GM12873 (cell line): ENCODE measurements at regions not wholly inside any gene's neighbourhood (a gene's known extent, or its start where the extent isn't known, plus 50 kb on each side); places are given as distances from the start of the nearest gene placed in this dataset.

Source experiments
- CTCF ChIP-seq: IDR thresholded peaks from 2 replicates; pipeline ENCODE4 v1.5.1; 2012; ENCODE audit warnings: low read depth, mild to moderate bottlenecking, moderate library complexity, low read length, control low read depth; ENCODE audit not compliant: insufficient read depth; ENCODE audit errors: missing control alignments

GRCh38 chr3:187465503-187465902 lies 97.3 kb downstream of the RTP4 start:
- TF ChIP-seq CTCF, result no peak

GRCh38 chr3:187464682-187465081 lies 96.5 kb downstream of the RTP4 start:
- no peak for TF ChIP-seq CTCF

- TF ChIP-seq CTCF, result no peak
Observed at GRCh38 chr3:187458921-187459320, 90.7 kb downstream of the RTP4 start.

- no peak for TF ChIP-seq CTCF
Observed at GRCh38 chr3:187458383-187458782, 90.2 kb downstream of the RTP4 start.

- no peak for TF ChIP-seq CTCF
Observed at GRCh38 chr3:187456250-187456649, 88.1 kb downstream of the RTP4 start.

- no peak for TF ChIP-seq CTCF
Observed at GRCh38 chr3:187454085-187454815, 86.1 kb downstream of the RTP4 start.

- no peak for TF ChIP-seq CTCF
Observed at GRCh38 chr3:187450431-187451190, 82.4 kb downstream of the RTP4 start.
